ENCODE measurements at regions not wholly inside any gene's neighbourhood (a gene's known extent, or its start where the extent isn't known, plus 50 kb on each side); places are given as distances from the start of the nearest gene placed in this dataset.

- TF ChIP-seq CTCF (conservative IDR thresholded peaks at IDR 0.05; ENCODE audit: low read depth, low read length) (no peak), EZH2phosphoT487 (IDR thresholded peaks at IDR 0.05; ENCODE audit: borderline replicate concordance, low read length) (no peak), EZH2 (IDR thresholded peaks at IDR 0.05; ENCODE audit: low read length, unreplicated experiment) (no peak)
Observed at GRCh38 chr2:177010146-177010545, 202.4 kb upstream of the HNRNPA3 start.
